ENCODE measurements at regions not wholly inside any gene's neighbourhood (a gene's known extent, or its start where the extent isn't known, plus 50 kb on each side); places are given as distances from the start of the nearest gene placed in this dataset.

DNA sequence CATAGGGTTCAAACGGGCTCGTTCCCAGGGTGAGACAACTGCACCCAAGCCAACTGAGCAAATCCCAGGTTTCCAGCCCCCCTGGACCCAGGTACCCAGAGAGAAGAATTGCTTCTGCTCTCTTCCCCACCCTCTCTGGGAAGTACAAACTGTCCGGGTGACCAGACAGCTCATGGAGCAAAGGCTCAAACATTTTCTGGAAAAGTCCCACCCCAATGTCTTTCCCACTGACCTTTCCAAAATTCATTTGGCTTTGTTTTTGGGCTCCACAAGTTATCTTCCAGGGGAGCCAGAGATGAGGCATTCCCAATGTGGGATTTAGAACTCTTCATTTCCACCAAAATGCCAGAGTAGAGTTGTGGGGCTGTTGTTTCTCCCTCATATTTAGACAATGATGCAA lies 58.6 kb downstream of the PABIR2 start:
- TF ChIP-seq POU5F1 (IDR thresholded peaks at IDR 0.05; ENCODE audit: low read depth, low read length) (no peak), CBX5 (IDR thresholded peaks at IDR 0.05; ENCODE audit: low read depth, low read length) (no peak)
- TF ChIP-seq, protein P1, sequence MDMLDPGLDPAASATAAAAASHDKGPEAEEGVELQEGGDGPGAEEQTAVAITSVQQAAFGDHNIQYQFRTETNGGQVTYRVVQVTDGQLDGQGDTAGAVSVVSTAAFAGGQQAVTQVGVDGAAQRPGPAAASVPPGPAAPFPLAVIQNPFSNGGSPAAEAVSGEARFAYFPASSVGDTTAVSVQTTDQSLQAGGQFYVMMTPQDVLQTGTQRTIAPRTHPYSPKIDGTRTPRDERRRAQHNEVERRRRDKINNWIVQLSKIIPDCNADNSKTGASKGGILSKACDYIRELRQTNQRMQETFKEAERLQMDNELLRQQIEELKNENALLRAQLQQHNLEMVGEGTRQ (IDR thresholded peaks at IDR 0.05; ENCODE audit: low read length): no peak
- TF ChIP-seq, protein P2, sequence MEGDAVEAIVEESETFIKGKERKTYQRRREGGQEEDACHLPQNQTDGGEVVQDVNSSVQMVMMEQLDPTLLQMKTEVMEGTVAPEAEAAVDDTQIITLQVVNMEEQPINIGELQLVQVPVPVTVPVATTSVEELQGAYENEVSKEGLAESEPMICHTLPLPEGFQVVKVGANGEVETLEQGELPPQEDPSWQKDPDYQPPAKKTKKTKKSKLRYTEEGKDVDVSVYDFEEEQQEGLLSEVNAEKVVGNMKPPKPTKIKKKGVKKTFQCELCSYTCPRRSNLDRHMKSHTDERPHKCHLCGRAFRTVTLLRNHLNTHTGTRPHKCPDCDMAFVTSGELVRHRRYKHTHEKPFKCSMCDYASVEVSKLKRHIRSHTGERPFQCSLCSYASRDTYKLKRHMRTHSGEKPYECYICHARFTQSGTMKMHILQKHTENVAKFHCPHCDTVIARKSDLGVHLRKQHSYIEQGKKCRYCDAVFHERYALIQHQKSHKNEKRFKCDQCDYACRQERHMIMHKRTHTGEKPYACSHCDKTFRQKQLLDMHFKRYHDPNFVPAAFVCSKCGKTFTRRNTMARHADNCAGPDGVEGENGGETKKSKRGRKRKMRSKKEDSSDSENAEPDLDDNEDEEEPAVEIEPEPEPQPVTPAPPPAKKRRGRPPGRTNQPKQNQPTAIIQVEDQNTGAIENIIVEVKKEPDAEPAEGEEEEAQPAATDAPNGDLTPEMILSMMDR (IDR thresholded peaks at IDR 0.05; ENCODE audit: control extremely low read depth in 1 of 3, insufficient read depth in 1 of 3, low read depth in 1 of 3, low read length in 3 of 3): no peak

All from H1 (cell line).